Activated CD8-positive, alpha-beta memory T cell treated with anti-CD3 and anti-CD28 coated beads, Interleukin-2, amount 10 ng/mL, durations not matched to agents 7 days and 5 days (primary cell): ENCODE measurements at regions not wholly inside any gene's neighbourhood (a gene's known extent, or its start where the extent isn't known, plus 50 kb on each side); places are given as distances from the start of the nearest gene placed in this dataset.

Experiments used
- ATAC-seq: fragments of 150-1000 bp; cut with Tn5 transposase; one replicate; pipeline ENCODE4 v1.10.0; 2021; ENCODE audit warnings: moderate library complexity
- CTCF ChIA-PET: fragments of 350-600 bp; sonication (Branson Sonifier 250); formaldehyde crosslinking; loops from one replicate; lab custom pipeline; 2021; ENCODE audit warnings: antibody characterized with exemption; lab: Charles Lee
- DNase-seq: peaks from one replicate; pipeline ENCODE4 v3.0.0-alpha.2; 2020
- H3K27ac Mint-ChIP-seq: one replicate; pipeline ENCODE4 v1.8.0; 2021; ENCODE audit warnings: mild to moderate bottlenecking, mixed read lengths
- H3K27me3 Mint-ChIP-seq: one replicate; pipeline ENCODE4 v1.8.0; 2021; ENCODE audit warnings: mixed read lengths
- H3K36me3 Mint-ChIP-seq: one replicate; pipeline ENCODE4 v1.8.0; 2021; ENCODE audit warnings: mild to moderate bottlenecking, mixed read lengths
- H3K4me1 Mint-ChIP-seq: one replicate; pipeline ENCODE4 v1.8.0; 2021; ENCODE audit warnings: mixed read lengths
- H3K4me3 Mint-ChIP-seq: one replicate; pipeline ENCODE4 v1.8.0; 2021; ENCODE audit warnings: mild to moderate bottlenecking, moderate library complexity, mixed read lengths
- H3K9me3 Mint-ChIP-seq: one replicate; pipeline ENCODE4 v1.8.0; 2022; ENCODE audit warnings: low read depth, mixed read lengths

DNA sequence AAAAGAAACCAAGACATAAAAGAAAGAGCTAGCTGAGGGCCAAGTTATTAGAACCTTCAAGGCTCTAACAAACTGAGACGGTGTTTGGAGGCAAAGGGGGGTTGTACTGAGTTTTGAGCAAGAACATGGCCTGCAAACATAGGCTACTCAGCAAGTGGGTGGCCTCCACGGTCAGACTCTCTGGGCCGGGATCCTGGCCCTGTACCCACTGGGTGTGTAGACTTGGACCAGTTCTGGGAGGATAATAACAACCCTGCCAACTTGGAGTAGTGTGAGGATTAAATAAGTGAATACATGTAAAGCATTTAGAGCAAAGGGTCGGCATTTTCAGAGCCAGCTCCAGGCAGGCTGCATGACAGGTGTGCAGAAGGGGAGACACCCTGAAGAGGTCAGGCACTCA is 56.1 kb upstream of the TNFRSF19 start:
- no peak overlapping the region for H3K27ac Mint-ChIP-seq
- no peaks in the 10 kb centered on the region for H3K9me3 Mint-ChIP-seq
- H3K4me1 Mint-ChIP-seq = no peaks in the 10 kb centered on the region
- H3K36me3 Mint-ChIP-seq = no peaks in the 10 kb centered on the region
- H3K4me3 Mint-ChIP-seq = no peak overlapping the region
- H3K27me3 Mint-ChIP-seq = peaks cover 39% of the 10 kb centered on the region
- no peak for DNase-seq
- CTCF ChIA-PET = no interaction called here
- no peak for ATAC-seq

- Mint-ChIP-seq H3K27ac (no peak overlapping the region), H3K36me3 (no peaks in the 10 kb centered on the region), H3K9me3 (no peaks in the 10 kb centered on the region), H3K27me3 (peaks cover 43% of the 10 kb centered on the region), H3K4me1 (no peaks in the 10 kb centered on the region), H3K4me3 (no peak overlapping the region)
- ATAC-seq (no peak), DNase-seq (no peak)
- CTCF ChIA-PET = no interaction called here
These were observed 55.1 kb upstream of the TNFRSF19 start for GRCh38 chr13:23515116-23515515.

GRCh38 chr13:23516190-23516589 is 54.0 kb upstream of the TNFRSF19 start:
- CTCF ChIA-PET = no interaction called here
- ATAC-seq (no peak), DNase-seq (no peak)
- H3K36me3 Mint-ChIP-seq = no peaks in the 10 kb centered on the region
- H3K4me3 Mint-ChIP-seq = no peak overlapping the region
- H3K9me3 Mint-ChIP-seq = no peaks in the 10 kb centered on the region
- no peak overlapping the region for H3K27ac Mint-ChIP-seq
- H3K4me1 Mint-ChIP-seq = no peaks in the 10 kb centered on the region
- H3K27me3 Mint-ChIP-seq = peaks cover 43% of the 10 kb centered on the region

- Mint-ChIP-seq H3K9me3 (no peaks in the 10 kb centered on the region), H3K27me3 (peaks cover 40% of the 10 kb centered on the region), H3K4me1 (no peaks in the 10 kb centered on the region), H3K36me3 (no peaks in the 10 kb centered on the region), H3K27ac (no peak overlapping the region), H3K4me3 (no peak overlapping the region)
- ATAC-seq (no peak), DNase-seq (no peak)
- CTCF ChIA-PET = no interaction called here
These were observed 53.5 kb upstream of the TNFRSF19 start for GRCh38 chr13:23516702-23517101.

- H3K27me3 Mint-ChIP-seq = peaks cover 33% of the 10 kb centered on the region
- no peaks in the 10 kb centered on the region for H3K9me3 Mint-ChIP-seq
- H3K4me1 Mint-ChIP-seq = no peaks in the 10 kb centered on the region
- no peak overlapping the region for H3K27ac Mint-ChIP-seq
- ATAC-seq (no peak), DNase-seq (no peak)
- H3K4me3 Mint-ChIP-seq = no peak overlapping the region
- CTCF ChIA-PET = no interaction called here
- no peaks in the 10 kb centered on the region for H3K36me3 Mint-ChIP-seq
These were observed 52.0 kb upstream of the TNFRSF19 start for GRCh38 chr13:23518231-23518630.
